ENCODE measurements at regions not wholly inside any gene's neighbourhood (a gene's known extent, or its start where the extent isn't known, plus 50 kb on each side); places are given as distances from the start of the nearest gene placed in this dataset.
"Not testable (repeated sequence)": the region's sequence is repeated elsewhere in the genome, so short reads cannot be mapped to it uniquely, and the experiment has no call there.

GRCh38 chrX:77167993-77168392 is 279.2 kb upstream of the FGF16 start:
- no peak for DNase-seq

GRCh38 chrX:77174680-77175519 is 272.3 kb upstream of the FGF16 start:
- no peak for DNase-seq

GRCh38 chrX:77200663-77201062 is 246.5 kb upstream of the FGF16 start:
- no peak for DNase-seq

- DNase-seq, result no peak
Observed at GRCh38 chrX:77223046-77223445, 224.1 kb upstream of the FGF16 start.

- no peak for DNase-seq
Observed at GRCh38 chrX:77264490-77264889, 182.7 kb upstream of the FGF16 start.

GRCh38 chrX:77275392-77275791 is 171.8 kb upstream of the FGF16 start:
- no peak for DNase-seq

- DNase-seq, result peak; percentile 3
Observed at GRCh38 chrX:77276742-77277141, 170.4 kb upstream of the FGF16 start.

GRCh38 chrX:77277911-77278310 is 169.3 kb upstream of the FGF16 start:
- DNase-seq, result no peak

GRCh38 chrX:77279373-77279772 is 167.8 kb upstream of the FGF16 start:
- not testable (repeated sequence) for DNase-seq

GRCh38 chrX:77293331-77293995 is 153.7 kb upstream of the FGF16 start:
- DNase-seq, result no peak

- DNase-seq, result no peak
Observed at GRCh38 chrX:77298296-77298695, 148.9 kb upstream of the FGF16 start.

GRCh38 chrX:77298790-77299189 is 148.4 kb upstream of the FGF16 start:
- no peak for DNase-seq

- DNase-seq, result no peak
Observed at GRCh38 chrX:77299549-77299948, 147.6 kb upstream of the FGF16 start.

GRCh38 chrX:77342004-77342403 is 105.2 kb upstream of the FGF16 start:
- DNase-seq, result peak; percentile 0

GRCh38 chrX:77346859-77347258 is 100.3 kb upstream of the FGF16 start:
- no peak for DNase-seq

GRCh38 chrX:77347572-77347971 is 99.6 kb upstream of the FGF16 start:
- DNase-seq, result no peak

GRCh38 chrX:77389891-77390290 is 57.3 kb upstream of the FGF16 start:
- no peak for DNase-seq

- DNase-seq, result peak; percentile 43
Observed at GRCh38 chrX:77390365-77390764, 56.8 kb upstream of the FGF16 start.

- no peak for DNase-seq
Observed at GRCh38 chrX:77396781-77397180, 50.4 kb upstream of the FGF16 start.
